HG02571 (cell line): ENCODE measurements at regions not wholly inside any gene's neighbourhood (a gene's known extent, or its start where the extent isn't known, plus 50 kb on each side); places are given as distances from the start of the nearest gene placed in this dataset.
"Not testable (repeated sequence)": the region's sequence is repeated elsewhere in the genome, so short reads cannot be mapped to it uniquely, and the experiment has no call there.

Source experiments
- ATAC-seq: cut with Tn5 transposase; IDR thresholded peaks from one replicate; pipeline ENCODE4 v1.9.1; 2021; ENCODE audit warnings: mild to moderate bottlenecking, moderate library complexity; ENCODE audit not compliant: unreplicated experiment

DNA sequence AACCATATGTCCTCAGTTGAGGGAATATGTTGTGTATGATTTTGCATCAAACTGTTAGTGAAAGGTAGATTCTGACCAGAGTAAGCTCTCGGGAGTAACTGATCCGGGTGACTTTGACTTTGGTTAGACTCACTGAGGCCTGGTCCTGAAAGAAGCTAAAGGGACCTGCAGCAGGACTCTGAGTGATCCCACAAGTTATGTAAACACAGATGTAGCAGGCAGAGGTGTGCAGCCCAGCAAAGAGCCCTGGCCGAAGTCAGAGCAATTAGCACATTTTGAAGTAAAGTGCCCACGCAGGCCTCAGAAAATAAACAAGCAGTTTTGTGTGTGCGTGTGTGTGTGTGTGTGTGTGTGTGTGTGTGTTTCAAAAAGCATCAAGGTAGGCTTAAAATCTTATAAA, 245.6 kb upstream of the FERD3L start:
- no peak for ATAC-seq

DNA sequence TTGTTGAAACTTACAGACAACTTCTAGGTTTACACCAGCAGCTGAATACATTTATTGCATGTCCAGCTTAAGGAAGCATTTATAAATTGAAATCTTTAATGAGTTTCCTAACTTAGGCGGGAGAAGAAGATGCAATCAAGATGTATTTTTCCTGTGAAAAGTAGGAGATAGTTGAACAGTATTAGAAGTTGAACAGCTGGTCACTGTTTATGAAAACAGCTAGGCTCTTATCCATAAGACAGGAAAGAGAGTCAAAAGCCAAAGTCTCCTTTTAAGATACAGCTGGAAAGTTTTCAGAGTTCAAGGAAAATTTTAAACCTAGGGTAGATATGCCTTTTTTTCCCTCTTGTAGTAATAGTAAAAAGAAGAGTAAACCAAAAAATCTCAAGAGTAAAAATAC, 236.1 kb upstream of the FERD3L start:
- ATAC-seq, result no peak

DNA sequence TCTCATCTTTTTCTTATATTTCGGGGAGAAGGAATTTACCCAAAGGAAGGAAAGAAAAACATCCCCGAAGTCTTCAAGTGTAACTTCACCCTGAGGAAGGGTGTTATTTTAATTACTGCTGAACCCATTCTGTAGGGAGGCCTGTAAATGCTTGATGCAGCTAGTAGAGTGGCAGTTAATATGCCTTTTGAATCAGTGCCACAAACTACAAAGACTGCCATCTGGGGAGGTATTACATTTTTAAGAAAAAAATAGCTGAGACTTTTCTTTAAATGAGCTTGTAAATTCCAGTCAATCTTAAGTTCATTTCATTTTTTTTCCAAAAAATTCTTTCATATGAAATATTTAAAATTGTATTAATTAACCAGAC, 233.1 kb upstream of the FERD3L start:
- ATAC-seq, result no peak

DNA sequence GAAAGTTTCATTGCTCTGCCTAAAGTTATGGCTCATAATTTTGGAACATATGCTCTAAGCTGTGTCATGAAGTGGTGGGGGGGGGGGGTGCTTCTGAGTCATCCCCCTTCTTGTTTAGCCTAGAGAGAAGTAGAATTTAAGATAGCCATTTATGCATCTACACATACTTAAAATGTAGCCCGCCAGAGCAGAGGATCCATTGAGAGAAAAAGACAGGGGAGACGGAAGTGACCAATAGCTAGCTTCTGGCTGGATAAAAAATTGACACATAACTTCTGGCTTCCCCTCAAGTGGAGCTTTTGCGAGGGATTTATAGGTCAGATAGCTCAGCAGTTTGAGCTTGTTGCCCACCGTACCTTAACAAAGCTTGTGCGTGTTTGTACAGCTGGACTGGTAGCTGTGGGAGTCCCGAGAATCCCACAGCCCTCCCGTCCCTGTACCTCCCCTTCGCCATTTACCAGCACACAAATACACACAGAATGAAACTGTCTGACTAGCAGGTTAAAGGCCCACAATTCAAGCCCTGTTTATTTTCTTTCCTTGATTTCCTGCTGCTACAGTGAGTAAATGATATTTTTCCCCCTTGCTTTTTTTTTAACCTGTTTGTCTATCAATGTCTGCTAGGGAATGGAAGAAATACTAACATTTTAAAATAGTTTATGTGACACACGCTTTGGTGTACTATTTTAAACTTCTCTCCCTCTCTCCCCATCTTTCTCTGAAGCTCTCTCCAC, 232.6 kb upstream of the FERD3L start:
- no peak for ATAC-seq

DNA sequence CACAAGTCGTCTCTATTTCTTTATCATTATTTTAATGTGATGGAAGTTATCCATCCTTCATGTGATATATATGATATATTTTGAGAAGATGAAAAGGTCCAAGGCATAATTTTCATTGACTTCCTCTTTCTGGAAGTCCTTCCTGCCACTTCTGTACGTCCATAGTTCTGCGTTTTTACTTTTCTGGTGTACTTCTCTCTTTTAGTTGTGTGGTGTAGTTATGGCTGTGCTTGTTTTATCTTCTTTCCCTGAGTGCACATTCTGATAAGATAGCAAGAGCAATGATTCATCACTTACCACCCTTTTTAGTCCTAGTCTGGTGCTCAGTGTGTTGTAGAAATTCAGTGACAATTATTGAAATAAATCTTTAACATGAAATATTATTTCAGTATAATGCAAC, 231.3 kb upstream of the FERD3L start:
- ATAC-seq, result no peak

DNA sequence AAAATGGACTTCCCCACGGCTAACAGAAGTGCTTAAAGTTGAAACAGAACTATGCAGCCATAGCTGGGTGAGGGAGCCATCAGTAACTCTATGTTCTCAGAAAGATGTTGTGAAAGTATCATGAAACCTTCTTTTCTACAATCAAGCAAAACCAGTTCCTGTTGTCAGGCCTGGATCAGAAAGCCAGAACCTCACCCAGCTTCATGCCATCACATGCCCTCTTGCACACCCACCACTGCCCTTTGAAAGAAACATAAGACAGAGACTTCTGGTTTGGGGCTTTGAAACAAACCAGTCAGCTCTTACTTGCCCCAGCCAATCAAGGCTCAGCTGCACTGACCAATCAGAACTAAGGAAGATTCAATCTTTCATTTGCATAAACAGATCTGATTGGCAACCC, 230.8 kb upstream of the FERD3L start:
- no peak for ATAC-seq

DNA sequence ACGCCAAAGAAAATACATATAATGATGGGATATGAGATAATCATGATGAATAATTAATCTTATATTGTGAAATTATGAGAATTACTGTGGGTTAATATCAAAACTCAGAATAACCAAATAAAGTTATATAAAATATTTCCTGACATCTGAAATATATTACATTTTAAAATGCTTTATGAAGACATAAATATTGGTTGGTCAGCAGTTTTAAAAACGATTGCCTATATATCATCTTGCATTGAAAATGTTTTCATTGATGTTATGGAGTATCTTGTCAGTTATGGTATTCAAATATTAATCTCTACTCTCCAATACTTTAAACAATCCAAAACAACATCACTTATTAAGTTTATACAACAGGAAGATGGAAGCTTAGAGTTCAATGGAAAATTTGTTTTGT, 228.1 kb upstream of the FERD3L start:
- ATAC-seq, result no peak

DNA sequence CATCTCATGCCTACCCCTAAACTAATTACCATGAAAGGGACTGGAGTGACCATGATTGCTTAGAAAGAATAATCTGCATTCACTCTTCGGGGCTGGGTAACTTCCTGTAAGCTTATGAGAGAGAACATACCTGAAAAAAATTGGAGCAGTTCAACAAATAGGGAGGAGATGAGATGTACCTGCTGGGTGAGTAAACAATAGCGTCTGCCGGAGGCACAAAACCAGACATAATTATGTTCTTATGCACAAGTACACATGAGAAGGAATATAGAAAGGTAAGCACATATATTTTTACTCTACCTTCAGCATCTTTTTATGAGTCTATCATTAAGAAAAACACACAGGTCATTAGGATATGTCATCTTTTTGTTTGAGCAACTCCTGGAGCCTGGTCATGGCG, 224.6 kb upstream of the FERD3L start:
- ATAC-seq, result no peak

DNA sequence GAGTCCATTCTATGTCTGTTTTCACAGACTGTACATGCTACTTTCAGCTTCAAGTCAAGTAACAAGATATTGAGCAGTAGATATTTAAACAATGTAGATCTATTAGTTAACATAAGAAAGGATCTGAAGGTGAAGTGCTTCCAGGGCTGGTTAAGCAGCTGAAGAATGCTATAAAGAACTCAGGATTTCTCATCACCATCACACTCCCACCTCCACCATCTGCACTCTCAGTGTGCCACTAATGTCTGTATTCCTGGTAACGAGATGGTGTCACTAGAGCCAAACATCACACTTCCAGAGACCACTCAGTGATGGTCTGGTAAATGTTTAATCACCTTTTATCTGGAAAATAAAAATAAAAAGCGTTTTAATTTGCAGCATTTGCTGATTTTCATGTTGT, 224.0 kb upstream of the FERD3L start:
- no peak for ATAC-seq

DNA sequence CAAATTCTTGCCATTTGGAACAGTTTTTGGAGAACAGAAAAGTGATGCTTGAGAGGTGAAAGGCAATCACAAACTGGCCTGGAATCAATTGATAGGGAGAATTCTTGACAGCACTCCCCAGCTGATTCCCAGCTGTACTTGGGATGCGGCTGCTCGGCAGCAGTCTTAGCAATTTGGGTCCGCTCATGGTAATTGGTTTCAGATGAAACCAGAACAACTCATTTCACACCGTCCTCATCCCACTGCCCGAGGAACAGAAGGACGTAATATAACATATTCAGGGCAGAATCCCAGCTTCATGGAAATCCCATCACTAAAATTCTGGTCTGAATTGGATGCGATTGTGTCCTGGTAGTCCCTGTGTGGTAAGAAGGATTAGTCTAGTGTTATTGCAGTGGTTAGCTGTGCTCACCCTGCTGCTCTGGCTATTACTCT, 223.3 kb upstream of the FERD3L start:
- no peak for ATAC-seq

DNA sequence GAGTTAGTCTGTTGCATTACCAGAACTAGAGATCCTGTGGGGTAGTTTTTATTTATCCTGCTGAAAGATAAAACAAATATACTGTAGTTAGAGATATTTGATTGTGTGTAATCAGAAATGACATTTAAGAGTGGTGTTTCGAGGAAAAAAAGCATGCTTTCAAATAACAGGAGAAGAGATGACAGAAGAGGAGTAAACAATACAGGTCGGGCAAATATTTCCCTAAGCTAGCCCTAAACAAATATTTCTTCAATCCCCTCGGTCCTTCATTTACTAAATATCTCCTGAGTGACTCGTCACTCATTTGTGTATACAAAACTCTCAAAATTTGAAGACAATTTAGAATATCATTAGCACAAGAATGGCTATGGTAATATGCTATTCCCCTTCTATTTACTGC, 219.7 kb upstream of the FERD3L start:
- no peak for ATAC-seq

DNA sequence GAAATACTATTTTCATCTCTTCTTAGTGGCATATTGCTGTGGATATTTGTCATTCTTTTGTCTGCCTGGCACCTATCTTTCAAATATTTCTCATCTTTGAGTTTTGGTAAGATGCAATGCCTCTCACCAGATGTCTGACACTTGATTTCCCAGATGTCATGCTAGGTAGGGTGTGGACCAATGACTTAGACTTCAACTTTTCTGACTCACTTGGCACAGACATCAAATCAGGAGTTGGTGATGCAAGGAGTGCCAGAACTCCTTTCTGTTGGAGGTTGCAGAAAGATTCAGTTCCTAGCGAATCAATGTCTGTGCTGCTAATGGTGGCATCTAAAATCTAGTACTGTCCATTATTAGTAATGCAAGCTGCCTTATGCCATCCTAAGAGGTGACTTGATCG, 216.9 kb upstream of the FERD3L start:
- no peak for ATAC-seq

DNA sequence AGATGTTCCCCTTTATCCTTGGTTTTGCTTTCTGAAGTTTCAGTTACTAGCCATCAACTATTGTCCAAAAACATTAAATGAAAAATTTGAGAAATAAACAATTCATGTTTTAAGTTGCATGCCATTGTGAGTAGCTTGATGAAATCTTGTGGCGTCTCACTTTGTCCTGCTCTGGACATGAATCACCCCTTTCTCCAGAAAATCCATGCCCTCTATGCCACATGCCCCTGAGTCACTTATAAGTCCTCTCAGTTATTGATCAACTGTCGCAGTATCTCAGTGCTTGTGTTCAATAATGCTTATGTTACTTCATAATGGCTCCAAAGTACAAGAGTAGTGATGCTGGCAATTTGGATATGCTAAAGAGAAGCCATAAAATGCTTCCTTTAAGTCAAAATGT, 208.0 kb upstream of the FERD3L start:
- no peak for ATAC-seq

DNA sequence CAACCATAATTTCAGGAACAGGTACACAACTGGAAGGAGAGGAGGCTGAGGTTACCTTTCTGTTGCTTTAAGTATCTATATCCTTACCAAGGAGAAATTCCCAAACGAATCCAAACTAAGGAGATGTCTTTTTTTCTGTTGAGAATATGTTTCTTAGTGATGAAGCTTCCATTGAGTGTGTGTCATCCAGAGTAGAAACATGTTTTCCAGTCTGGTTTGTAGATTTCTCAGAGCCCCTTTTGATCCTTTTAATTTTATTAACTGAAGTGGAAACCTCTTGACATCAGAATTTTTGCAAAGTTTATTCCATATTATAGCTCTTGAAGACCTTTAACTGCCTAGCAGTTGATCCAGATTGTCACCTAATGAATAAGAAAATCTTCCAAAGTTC, 207.1 kb upstream of the FERD3L start:
- no peak for ATAC-seq

DNA sequence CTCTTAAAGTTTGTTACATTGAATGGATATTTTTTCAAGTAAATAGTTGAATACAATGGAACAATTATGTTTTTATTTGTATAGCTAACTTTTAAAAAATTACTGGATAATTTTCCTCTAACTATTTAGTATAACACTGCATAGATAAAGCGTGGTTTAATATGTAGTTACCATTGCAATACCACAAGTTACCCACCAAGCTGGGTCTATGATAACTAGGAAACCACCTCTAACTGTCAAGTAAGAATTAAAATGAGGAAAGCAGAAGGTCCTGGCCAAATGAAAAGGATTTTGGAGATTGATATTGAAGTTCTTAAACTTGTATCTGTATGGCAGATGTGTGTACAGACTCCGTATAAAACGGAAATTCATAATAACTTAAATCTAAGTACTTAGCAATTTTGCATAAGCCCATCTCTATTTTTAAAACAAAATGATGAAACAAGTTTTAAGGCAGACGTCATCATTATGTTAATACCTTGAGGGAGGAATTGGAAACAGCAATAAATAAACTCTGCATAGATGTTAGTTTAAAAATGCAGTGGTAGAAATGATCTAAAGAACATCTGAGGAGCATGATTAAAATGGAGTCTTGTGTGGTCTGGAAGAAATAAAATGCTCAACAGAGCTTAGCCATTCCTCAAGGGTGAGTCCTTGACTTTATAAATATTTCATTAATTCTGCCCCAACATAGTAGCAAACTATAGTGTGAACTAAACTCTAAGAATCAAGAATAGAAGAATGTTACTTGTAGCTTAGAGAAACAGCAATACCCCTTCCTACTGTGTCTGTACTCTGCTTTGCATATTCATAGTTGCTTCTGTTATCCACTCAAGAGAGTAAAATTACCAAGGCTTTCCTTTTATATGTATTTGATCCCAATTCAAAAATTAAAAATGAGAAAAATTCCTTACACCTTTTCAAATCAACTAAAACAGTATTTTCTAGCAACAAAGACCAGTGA, 206.4 kb upstream of the FERD3L start:
- no peak for ATAC-seq

DNA sequence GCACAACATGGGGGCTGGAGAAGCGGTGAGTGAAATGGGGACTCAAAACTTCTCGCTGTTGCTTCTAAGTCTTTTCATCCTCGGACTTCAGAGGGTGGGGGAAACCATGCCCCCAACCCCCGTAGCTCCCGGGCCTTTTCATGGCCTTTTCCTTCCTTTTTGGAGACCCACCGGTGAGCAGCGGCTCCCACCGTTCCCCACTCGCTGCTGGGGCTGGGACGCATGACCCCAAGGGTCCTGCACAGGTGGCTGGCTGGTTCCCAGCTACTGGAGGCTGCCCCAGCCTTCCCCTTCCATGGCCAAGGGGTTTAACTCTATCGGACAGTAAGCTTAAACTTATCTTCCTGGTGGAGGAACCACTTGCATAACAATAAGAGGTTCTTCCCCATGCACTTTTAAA, 194.3 kb upstream of the FERD3L start:
- no peak for ATAC-seq

DNA sequence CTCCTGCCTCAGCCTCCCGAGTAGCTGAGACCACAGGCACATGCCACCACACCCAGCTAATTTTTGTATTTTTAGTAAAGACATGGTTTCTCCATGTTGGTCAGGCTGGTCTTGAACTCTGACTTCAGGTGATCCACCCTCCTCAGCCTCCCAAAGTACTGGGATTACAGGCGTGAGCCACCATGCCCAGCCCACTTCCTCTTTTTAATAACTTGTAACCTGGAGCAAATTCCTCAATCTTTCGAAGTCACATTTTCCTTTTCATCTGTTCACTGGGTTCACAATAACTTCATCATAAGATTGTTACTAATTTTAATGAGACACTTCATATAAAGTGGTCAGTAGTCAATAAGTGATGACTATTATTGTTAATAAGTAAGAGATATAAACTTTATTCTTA, 193.3 kb upstream of the FERD3L start:
- not testable (repeated sequence) for ATAC-seq

DNA sequence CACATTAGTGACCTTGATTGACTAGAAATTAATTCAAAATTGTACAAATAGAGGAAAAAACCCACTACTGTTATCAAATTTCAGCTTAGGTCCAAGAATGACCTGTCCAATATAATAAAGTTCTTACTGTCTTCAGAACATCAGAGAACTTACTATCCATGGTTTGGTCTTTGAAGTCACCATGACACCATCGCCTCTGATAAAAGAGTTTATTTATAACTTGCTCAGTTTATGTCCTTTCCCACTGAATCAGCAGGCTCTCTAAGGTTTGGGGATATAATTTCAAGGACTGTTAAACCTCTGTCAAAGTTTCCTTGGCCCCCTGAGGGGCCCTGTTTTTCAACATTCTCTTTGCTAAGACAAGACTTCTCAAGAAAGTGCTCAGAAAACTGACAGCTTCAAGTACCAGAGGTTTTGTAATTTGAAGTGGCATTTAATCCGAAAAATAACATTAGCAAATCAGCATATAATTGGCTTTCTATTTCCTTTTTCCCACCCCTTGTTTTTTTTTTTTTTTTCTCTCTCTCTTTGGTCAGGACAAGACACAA, 191.7 kb upstream of the FERD3L start:
- ATAC-seq, result no peak

DNA sequence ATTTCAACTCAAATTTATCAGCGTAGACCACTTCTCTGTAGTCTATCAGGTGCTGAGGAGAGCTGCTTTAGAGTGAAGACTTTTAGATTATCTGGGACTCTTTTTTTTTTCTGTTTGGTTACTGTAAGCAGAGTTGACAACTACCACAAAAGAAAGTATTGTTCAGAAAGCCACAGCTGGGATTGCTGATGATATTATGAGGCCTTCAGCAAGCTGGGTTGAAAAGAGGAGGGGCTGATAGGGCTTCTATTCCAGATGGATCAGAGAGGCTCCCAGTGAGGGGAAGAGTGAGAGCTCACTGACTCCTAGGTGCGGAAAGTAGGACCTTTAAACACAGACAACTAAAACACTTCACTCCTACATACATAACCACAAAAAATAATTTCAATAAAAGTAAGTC, 188.5 kb upstream of the FERD3L start:
- ATAC-seq, result no peak

DNA sequence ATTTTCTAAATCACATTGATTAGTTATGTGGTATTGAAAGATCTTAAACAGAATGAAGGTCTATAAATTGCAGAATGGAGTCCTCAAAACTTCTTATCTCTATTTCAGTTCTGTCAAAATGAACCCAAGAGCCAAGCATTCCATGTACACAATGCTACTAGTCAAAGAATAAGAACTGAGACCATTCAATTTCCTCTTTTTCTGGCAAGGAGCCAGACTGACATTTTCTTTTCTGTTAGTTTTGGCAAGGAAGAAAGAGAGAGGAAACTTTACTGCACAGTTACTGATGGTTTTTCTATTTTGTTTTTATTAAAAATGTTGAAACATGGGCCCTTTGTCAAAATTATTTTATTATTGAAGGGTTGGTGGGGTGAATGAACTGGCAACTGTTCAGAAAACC, 181.8 kb upstream of the FERD3L start:
- ATAC-seq, result no peak

DNA sequence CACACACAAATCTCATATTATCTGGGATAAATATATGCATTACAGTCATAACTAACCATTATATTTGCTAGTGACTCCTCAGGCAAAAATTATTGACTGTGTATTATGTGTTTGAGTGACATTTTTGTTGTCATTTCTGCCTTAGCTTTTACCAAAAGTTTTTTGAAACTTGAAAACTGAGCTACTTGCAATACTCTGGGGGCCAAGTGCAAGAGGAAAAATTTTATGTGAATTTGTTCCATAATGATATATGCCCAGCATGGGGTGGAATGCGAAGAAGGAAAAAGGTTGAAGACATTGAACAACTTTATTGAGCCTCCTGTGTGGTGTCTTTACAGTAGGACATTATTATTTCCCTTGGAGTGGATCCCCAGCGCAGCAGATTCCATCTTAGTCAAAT, 176.8 kb upstream of the FERD3L start:
- no peak for ATAC-seq

DNA sequence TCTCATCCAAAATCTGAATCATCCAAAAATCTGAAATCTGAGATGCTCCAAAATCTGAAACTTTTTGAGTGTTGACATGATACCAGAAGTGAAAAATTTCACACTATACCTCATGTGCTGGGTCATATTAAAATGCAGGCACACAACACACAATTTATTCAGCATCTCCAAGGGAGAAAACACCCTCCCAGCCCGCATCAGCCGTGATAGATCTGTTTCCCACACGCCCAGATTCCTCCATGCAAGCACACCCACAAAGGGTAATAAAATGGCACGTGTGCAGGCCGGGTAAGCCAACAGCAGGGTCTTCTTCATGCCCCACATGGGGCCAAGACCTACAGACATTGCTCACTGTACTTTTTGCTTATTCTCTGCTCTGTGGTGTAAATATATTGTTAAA, 173.1 kb upstream of the FERD3L start:
- ATAC-seq, result no peak
